Bone marrow (tissue), 2 donors: ENCODE measurements at regions not wholly inside any gene's neighbourhood (a gene's known extent, or its start where the extent isn't known, plus 50 kb on each side); places are given as distances from the start of the nearest gene placed in this dataset.

Source experiments
- DNase-seq, 2 donors: peaks; one replicate each; lab custom pipeline; 2025; lab: John Stamatoyannopoulos, UW

- no peak for DNase-seq
These were observed 111.2 kb upstream of the TOP3B start for GRCh38 chr22:22093743-22094142.

- no peak for DNase-seq
These were observed 110.4 kb upstream of the TOP3B start for GRCh38 chr22:22092974-22093373.

GRCh38 chr22:22092101-22092500 is 109.5 kb upstream of the TOP3B start:
- DNase-seq = no peak

DNA sequence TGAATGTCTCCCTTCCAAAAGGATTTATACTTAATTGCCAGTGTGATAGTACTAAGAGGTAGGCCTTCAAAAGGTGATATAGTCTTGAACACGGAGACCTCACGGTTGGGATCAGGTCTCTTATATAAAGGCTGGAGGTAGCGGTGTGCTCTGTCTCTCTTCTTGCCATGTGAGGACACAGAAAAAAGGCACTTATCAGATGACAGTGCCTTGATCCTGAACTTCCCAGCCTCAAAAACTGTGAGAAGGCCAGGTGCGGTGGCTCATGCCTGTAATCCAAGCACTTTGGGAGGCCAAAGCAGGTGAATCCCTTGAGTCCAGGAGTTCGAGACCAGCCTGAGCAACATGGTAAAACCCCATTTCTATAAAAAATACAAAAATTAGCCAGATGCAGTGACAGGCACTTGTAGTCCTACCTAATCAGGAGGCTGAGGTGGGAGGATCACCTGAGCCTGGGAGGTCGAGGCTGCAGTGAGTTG is 108.9 kb upstream of the TOP3B start:
- no peak for DNase-seq

DNA sequence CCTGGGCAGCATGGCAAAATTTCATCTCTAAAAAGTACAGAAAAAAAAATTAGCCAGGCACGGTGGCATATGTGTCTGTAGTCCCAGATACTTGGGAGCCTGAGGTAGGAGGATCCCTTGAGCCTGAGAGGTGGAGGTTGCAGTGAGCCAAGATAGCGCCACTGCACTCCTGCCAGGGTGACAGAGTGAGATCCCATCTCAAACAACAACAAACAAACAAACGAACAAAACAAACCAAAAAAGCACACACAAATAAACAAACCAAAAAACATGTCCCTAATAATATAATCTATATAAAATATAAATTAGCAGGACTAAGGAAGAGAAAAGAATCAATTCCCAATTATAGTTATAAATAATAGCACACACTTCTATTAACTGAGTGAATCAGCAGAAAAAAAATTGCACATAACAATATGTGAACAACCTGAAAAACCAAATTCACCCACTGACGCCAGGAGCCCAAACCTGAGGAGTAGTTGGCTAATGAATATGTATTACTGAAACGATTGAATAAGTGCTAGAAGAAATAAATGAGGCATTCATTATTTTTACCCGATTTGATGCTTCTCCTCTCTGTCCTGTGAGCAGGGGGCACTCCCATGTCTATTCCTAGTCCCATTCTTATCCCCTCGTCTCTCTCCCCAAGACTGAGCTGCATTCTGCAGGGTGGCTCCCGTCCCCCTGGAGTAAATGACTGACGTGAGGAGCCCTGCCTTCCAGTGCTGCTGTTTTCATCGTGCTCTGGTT is 108.2 kb upstream of the TOP3B start:
- no peak for DNase-seq

- no peak for DNase-seq
These were observed 107.1 kb upstream of the TOP3B start for GRCh38 chr22:22089459-22090308.

DNA sequence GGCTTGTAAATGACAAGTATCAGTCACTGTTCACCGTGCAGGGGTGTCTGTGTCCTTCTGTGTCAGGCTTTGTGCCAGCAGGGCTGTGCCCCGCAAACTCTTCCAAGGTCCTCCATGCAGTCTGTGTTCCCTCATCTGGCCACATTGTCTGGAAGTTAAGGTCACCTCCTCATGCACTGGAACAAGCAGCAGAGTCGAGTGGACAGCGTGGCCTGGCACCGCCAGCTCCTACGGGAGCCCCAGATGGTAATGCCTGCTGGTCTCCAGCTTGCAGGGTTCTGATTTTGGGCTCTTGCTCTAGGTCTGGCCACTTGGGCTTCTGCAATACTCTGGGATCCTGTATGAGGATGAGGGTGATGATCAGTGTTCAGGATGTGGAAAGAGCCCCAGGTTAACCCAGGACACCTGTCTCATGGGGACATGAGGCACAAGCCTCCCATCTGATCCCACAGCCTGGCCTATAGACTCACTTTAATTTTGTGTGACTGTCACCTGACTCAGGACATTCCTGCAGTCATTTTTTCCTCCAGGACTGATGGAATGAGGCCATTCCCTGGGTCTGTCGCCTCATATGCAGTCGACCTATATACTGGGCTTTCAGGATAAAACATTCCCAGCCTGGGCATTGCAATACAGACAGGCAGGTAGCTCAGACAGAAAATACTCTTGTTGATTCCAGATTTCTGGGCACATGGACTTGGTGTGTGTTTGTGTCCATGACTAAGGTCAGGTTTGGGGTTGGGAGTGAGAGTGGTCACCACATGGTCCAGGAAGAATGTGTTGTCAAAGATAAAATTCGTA is 106.3 kb upstream of the TOP3B start:
- no peak for DNase-seq

DNA sequence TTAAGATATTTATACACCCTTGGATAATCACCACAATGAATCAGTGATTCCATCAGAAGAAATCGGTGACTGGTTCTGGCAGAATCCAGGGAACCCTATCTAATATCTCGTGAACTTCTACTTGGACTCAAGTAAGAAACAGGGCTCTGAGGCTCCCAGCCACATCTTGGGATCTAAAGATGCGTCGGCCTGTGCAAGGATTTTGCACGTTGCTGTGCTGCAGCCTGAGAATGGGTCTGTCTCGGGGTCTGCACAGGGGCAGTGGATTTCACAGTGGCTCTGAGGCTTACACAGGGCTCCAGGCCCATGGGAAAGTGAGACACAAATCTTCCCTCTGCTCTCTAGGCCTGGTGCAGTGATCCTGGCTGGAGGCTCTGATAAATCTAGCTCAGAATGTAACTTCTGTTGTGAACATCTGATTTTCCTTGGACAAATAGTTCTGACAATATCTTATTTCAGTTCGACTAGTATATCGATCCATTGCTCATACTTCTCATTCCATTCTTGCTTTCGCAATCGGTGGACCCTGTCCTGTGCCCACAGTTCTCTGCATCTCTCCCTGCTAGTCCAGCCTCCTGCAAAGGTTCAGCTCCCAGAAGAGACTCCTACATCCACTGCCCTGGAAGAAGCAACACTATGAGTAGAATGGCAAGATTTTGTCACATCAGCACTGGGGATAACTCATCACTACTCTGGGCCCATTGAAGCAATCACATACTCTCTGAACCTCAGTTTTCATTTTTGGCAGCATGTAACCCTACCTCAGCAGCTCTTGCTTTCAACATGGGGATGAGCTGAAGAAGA is 105.5 kb upstream of the TOP3B start:
- no peak for DNase-seq

DNA sequence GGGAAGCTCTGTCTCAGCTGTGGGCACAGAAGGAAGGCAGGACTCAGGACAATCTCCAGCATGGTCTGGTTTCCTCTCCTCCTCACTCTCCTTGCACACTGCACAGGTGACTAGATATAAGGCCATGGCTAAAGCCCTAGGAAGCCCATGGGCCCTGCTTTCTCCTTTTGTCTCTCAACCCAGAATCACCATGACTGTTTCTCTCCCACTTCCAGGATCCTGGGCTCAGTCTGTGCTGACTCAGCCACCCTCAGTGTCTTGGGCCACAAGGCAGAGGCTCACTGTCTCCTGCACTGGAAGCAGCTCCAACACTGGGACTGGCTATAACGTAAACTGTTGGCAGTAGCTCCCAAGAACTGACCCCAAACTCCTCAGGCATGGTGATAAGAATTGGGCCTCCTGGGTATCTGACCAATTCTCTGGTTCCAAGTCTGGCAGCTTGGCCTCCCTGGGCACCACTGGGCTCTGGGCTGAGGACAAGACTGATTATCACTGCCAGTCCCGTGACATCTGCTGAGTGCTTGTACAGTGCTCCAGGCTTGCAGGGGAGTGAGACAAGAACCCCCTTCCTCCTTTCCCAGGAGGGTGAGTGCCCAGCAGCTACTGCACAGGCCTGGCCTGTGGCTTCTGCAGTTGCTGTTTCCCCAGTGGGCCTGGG is 104.0 kb upstream of the TOP3B start:
- no peak for DNase-seq

DNA sequence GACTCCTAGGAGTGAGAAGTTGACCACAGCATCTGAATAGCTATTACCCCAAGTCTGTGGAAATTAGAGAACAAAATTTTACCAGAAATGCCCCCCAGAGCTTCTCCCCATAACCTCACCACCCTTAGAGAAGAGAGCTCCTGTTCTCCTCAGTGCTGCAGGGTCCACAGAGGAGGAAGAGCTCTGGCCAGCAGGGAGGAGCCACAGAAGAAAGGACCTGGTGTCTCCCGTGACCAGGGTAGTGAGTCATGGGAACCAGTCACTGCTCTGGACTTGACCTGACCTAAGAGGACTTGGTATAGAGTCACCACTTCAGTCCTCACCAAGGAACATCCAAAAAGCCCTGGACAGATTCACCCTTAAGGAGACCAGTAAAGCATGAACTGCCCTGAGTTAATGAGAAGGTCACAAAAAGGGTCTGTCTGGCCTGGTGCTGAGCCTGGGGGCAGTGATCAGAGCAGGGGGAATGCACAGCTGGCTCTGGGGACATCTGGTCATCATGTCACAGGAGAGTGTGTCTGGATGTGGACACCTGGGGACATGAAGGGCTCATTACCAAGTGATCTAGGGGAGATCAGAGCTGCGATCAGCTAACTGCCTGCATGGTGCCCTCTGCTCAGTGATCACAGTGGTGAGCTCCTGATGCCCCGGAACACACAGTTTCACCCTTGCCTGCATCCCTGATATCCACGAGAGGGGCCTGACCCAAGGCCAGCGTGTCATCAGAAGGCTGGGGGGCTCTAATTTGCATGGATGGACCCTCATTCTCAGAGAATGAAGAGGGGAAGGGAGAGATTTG is 103.3 kb upstream of the TOP3B start:
- no peak for DNase-seq

GRCh38 chr22:22084089-22084711 is 101.6 kb upstream of the TOP3B start:
- no peak for DNase-seq

DNA sequence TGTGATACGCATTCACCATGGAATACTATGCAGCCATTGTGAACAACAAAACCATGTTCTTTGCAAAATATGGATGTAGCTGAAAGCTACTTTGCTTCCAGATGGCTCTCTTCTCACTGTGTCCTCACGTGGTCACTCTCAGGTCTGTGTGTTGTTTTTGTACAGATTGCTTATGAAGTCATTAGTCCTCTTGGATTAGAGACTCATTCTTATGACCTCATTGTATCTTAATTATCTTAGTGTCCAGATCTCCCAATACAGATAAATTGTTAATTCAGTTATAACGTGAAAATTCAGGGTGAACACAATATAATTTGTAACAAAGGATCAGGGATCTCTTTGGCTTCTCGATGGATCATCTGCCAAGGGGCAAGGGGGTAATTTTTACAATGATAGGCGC is 100.4 kb upstream of the TOP3B start:
- no peak for DNase-seq

DNA sequence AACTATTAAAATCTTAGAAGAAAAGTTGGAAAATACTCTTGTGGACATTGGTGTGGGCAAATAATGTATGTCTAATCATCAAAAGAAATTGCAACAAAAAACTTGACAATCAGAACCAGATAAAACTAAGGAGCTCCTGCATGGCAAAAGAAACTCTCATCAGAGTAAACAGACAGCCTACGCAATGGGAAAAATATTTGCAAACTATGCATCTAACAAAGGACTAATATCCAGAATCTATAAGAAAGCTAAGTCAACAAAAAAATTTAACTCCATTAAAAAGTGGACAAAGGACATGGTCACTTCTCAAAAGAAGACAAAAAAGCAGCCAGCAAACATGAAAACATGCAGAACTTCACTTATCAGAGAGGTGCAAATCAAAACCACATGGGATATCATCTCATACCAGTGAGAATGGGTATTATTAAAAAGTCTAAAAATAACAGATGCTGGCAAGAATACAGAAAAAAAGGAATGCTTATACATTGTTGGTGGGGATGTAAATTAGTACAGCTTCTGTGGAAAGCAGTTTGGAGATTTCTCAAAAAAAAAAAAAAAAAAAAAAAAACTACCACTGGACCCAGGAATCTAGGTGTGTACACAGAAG is 99.7 kb upstream of the TOP3B start:
- no peak for DNase-seq

DNA sequence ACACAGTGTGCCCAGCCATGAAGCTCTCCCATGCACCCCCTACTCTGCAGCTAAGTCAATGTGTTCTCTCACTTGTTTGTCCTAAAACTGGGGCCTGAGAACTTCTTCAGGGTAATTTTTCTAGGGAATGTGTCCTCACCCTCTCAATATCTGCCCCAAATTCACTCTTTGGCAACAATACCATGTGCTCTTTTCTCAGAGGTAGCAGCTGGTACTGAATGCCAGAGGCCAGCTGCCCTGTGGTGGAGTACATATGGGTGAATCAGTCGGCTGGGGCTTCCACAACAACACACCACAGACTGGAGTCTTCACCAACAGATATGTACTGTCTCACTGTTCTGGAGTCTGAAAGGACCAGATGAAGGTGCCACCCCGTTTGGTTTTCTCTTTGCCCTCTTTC is 97.7 kb upstream of the TOP3B start:
- DNase-seq = no peak

DNA sequence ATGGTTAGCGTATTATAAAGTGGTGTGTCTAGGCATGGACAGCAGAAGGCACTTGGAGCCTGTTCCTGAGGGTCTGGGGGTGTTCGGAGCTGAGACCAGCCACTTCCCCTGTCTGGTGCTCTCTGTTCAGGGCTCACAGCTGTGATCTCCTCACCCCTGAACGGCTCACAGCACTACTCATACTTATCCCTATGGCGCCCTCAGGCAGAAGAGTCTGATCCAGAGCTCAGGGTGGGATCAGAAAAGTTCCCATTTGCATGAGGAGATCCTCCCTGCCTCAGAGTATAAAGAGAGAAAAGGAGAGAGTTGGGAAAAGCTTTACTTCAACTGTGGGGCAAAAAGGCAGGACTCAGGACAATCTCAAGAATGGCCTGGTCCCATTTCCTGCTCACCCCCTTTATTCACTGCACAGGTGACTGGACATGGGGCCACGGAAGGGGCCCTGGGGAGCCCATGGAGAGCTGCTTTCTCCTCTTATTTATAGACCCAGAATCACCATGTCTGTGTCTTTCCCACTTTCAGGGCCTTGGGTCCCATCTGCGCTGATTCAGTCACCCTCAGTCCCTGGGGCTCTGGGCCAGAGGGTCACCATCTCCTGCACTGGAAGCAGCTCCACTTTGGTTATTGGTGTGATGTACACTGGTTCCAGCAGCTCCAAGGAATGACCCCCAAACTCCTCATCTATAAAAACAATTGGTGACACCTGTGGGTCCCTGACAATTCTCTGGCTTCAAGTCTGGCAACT is 97.0 kb upstream of the TOP3B start:
- DNase-seq = no peak

DNA sequence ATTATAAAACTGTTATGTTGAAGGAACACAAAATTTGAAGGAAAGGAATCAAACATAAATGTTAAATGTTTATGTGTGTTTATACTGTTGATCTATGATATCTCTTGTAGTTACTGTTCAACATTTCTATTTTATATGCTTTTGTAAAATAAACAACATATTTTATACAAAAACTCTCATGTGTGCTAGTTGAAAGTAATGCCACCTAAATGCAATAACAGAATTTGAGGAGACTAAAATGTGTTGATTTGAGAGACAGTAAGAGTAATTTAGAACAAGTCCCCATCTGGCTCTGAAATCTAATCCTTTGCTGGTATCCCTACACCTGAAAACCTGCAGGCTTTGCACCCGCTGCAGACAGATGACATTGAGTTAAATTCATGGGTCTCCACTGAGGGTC is 95.7 kb upstream of the TOP3B start:
- no peak for DNase-seq

DNA sequence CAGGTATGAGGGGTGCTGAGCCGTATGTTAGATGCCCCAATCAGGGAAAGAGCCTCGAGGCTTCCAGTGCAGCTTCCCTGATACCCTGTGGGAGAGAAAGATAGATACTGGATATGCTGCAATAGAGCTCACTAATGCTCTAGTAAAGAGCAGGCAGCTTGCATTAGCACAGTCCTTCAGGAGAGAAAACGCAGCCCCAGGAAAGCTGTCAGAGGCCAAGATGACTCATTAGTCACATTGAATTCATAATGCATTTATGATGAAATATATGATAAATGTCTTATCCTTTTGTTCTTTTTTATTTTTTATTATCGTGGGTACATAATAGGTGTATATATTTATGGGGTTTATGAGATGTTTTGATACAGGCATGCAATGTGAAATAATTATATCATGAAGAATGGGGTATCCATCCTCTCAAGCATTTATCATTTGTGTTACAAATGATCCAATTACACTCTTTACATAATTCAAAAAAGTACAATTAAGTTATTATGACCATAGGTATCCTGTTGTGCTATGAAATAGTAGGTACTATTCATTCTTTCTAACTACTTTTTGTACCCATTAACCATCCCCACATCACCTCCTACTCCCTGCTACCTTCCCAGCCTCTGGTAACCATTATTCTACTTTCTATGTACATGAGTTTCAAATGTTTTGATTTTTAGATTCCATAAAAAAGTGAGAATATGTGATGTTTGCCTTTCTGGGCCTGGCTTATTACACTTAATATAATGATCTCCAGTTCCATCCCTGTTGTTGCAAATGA is 94.5 kb upstream of the TOP3B start:
- no peak for DNase-seq

GRCh38 chr22:22076361-22076760 is 93.8 kb upstream of the TOP3B start:
- no peak for DNase-seq
